ENCODE measurements at regions not wholly inside any gene's neighbourhood (a gene's known extent, or its start where the extent isn't known, plus 50 kb on each side); places are given as distances from the start of the nearest gene placed in this dataset.

- no peak for TF ChIP-seq CTCF (IDR thresholded peaks at IDR 0.05)
- no peak for TF ChIP-seq POLR2A (IDR thresholded peaks at IDR 0.05)
- TF ChIP-seq EP300 (IDR thresholded peaks at IDR 0.05; ENCODE audit: low read depth): no peak
- no peak for TF ChIP-seq POLR2AphosphoS5 (IDR thresholded peaks at IDR 0.05)
These were observed 359.5 kb upstream of the TMCO5A start for GRCh38 chr15:37574985-37575384.
